Loucy (cell line): ENCODE measurements at regions not wholly inside any gene's neighbourhood (a gene's known extent, or its start where the extent isn't known, plus 50 kb on each side); places are given as distances from the start of the nearest gene placed in this dataset.

Source experiments
- H2AFZ ChIP-seq: fragments of 200-600 bp; sonication (generic); 2 replicates; pipeline ENCODE4 v1.6.0; 2016; ENCODE audit warnings: antibody characterized with exemption, mild to moderate bottlenecking, low read length, moderate library complexity
- H3F3A ChIP-seq: fragments of 200-600 bp; 2 replicates; pipeline ENCODE4 v1.6.0; 2016; ENCODE audit warnings: antibody characterized with exemption, low read depth, mild to moderate bottlenecking
- H3K27me3 ChIP-seq: fragments of 200-600 bp; sonication (generic); 2 replicates; pipeline ENCODE4 v1.6.1; 2014; ENCODE audit warnings: low read length, mild to moderate bottlenecking; ENCODE audit not compliant: insufficient read depth, poor library complexity, severe bottlenecking
- H3K36me3 ChIP-seq: fragments of 200-600 bp; sonication (generic); 2 replicates; pipeline ENCODE4 v1.6.1; 2016; ENCODE audit warnings: low read length; ENCODE audit not compliant: insufficient read depth
- H3K4me1 ChIP-seq: fragments of 200-600 bp; sonication (generic); 2 replicates; pipeline ENCODE4 v1.5.1; 2014; ENCODE audit warnings: low read length, mild to moderate bottlenecking; ENCODE audit not compliant: insufficient read depth, poor library complexity, severe bottlenecking
- H3K4me2 ChIP-seq: fragments of 200-600 bp; sonication (generic); 2 replicates; pipeline ENCODE4 v1.6.0; 2014; ENCODE audit warnings: antibody characterized with exemption, low read length, low read depth, mild to moderate bottlenecking; ENCODE audit not compliant: poor library complexity, severe bottlenecking
- H3K4me3 ChIP-seq: fragments of 200-600 bp; sonication (generic); 2 replicates; pipeline ENCODE4 v1.5.1; 2014; ENCODE audit warnings: low read length, mild to moderate bottlenecking, mixed read lengths; ENCODE audit not compliant: poor library complexity, severe bottlenecking
- H3K79me2 ChIP-seq: fragments of 200-600 bp; sonication (generic); 2 replicates; pipeline ENCODE4 v1.6.1; 2014; ENCODE audit warnings: low read length; ENCODE audit not compliant: insufficient read depth
- H3K9ac ChIP-seq: fragments of 200-600 bp; sonication (generic); 2 replicates; pipeline ENCODE4 v1.6.0; 2014; ENCODE audit warnings: mild to moderate bottlenecking, low read depth, low read length, moderate library complexity; ENCODE audit not compliant: poor library complexity, severe bottlenecking
- H3K9me2 ChIP-seq: fragments of 200-600 bp; sonication (generic); replicated peaks from 2 replicates; pipeline ENCODE4 v1.6.1; 2016; ENCODE audit warnings: low read depth, low read length, mixed read lengths
- H3K9me3 ChIP-seq: fragments of 200-600 bp; sonication (generic); 2 replicates; pipeline ENCODE4 v1.6.1; 2014; ENCODE audit warnings: mild to moderate bottlenecking, antibody characterized with exemption, low read length, low read depth; ENCODE audit not compliant: insufficient read depth
- H4K20me1 ChIP-seq: fragments of 200-600 bp; sonication (generic); 2 replicates; pipeline ENCODE4 v1.6.0; 2014; ENCODE audit warnings: antibody characterized with exemption, low read length, mild to moderate bottlenecking; ENCODE audit not compliant: insufficient read depth, poor library complexity, severe bottlenecking
- CTCF ChIP-seq: fragments of 200-600 bp; sonication (generic); conservative IDR thresholded peaks from 2 replicates; pipeline ENCODE4 v1.5.1; 2014; ENCODE audit warnings: mild to moderate bottlenecking, antibody characterized with exemption, low read length
- EZH2phosphoT487 ChIP-seq: fragments of 200-600 bp; IDR thresholded peaks from 2 replicates; pipeline ENCODE4 v1.6.1; 2018; ENCODE audit warnings: antibody characterized with exemption, mild to moderate bottlenecking, moderate library complexity, borderline replicate concordance

- no peaks in the 10 kb centered on the region for H3K9me2 ChIP-seq
- H2AFZ ChIP-seq: no peak overlapping the region
- no peaks in the 10 kb centered on the region for H3K27me3 ChIP-seq
- no peaks in the 10 kb centered on the region for H3K36me3 ChIP-seq
- no peak for TF ChIP-seq EZH2phosphoT487
- no peak for TF ChIP-seq CTCF
- peaks cover 18% of the 10 kb centered on the region; the same call in 1 of the 2 replicates for H3K9me3 ChIP-seq
- no peaks in the 10 kb centered on the region for H3K79me2 ChIP-seq
- no peak overlapping the region for H3K4me3 ChIP-seq
- H3K4me2 ChIP-seq: no peak overlapping the region
- H3F3A ChIP-seq: no peaks in the 10 kb centered on the region
- no peaks in the 10 kb centered on the region for H3K4me1 ChIP-seq
- H3K9ac ChIP-seq: no peak overlapping the region
- no peaks in the 10 kb centered on the region for H4K20me1 ChIP-seq
Measured at GRCh38 chr16:16791051-16791450, 412.1 kb downstream of the NPIPA7 start.

GRCh38 chr16:16797239-16797638 lies 418.3 kb downstream of the NPIPA7 start:
- Histone ChIP-seq H2AFZ (no peak overlapping the region), H3K4me3 (no peak overlapping the region), H4K20me1 (no peaks in the 10 kb centered on the region), H3K9ac (no peak overlapping the region), H3K9me2 (no peaks in the 10 kb centered on the region), H3K4me1 (no peaks in the 10 kb centered on the region), H3K79me2 (no peaks in the 10 kb centered on the region), H3K4me2 (no peak overlapping the region), H3K27me3 (no peaks in the 10 kb centered on the region), H3F3A (no peaks in the 10 kb centered on the region), H3K9me3 (peaks cover 3% of the 10 kb centered on the region; the same call in 1 of the 2 replicates), H3K36me3 (no peaks in the 10 kb centered on the region)
- TF ChIP-seq CTCF (no peak), EZH2phosphoT487 (no peak)

GRCh38 chr16:16798504-16798903 lies 419.6 kb downstream of the NPIPA7 start:
- H3K36me3 ChIP-seq: no peaks in the 10 kb centered on the region
- no peaks in the 10 kb centered on the region for H3K4me1 ChIP-seq

More at GRCh38 chr16:16798504-16798903, 419.6 kb downstream of the NPIPA7 start:
- Histone ChIP-seq H4K20me1 (no peaks in the 10 kb centered on the region), H2AFZ (no peak overlapping the region), H3K4me3 (no peak overlapping the region), H3K79me2 (no peaks in the 10 kb centered on the region), H3K4me2 (no peak overlapping the region), H3K9me2 (no peaks in the 10 kb centered on the region), H3K27me3 (no peaks in the 10 kb centered on the region), H3K9ac (no peak overlapping the region), H3K9me3 (peaks cover 3% of the 10 kb centered on the region; the same call in 1 of the 2 replicates), H3F3A (no peaks in the 10 kb centered on the region)
- TF ChIP-seq CTCF: no peak
- no peak for TF ChIP-seq EZH2phosphoT487
